ENCODE measurements at regions not wholly inside any gene's neighbourhood (a gene's known extent, or its start where the extent isn't known, plus 50 kb on each side); places are given as distances from the start of the nearest gene placed in this dataset.

- Mint-ChIP-seq H3K9me3 (ENCODE audit: unreplicated experiment) (no peaks in the 10 kb centered on the region), H3K27ac (ENCODE audit: unreplicated experiment) (no peak overlapping the region), H3K4me1 (ENCODE audit: low read depth, unreplicated experiment) (no peaks in the 10 kb centered on the region), H3K4me3 (ENCODE audit: unreplicated experiment) (no peak overlapping the region), H3K27me3 (ENCODE audit: insufficient read depth, unreplicated experiment) (peaks cover 9% of the 10 kb centered on the region), H3K36me3 (ENCODE audit: insufficient read depth, unreplicated experiment) (no peaks in the 10 kb centered on the region)
- POLR2A ChIA-PET, result no interaction called here
- TF ChIP-seq, protein P1, sequence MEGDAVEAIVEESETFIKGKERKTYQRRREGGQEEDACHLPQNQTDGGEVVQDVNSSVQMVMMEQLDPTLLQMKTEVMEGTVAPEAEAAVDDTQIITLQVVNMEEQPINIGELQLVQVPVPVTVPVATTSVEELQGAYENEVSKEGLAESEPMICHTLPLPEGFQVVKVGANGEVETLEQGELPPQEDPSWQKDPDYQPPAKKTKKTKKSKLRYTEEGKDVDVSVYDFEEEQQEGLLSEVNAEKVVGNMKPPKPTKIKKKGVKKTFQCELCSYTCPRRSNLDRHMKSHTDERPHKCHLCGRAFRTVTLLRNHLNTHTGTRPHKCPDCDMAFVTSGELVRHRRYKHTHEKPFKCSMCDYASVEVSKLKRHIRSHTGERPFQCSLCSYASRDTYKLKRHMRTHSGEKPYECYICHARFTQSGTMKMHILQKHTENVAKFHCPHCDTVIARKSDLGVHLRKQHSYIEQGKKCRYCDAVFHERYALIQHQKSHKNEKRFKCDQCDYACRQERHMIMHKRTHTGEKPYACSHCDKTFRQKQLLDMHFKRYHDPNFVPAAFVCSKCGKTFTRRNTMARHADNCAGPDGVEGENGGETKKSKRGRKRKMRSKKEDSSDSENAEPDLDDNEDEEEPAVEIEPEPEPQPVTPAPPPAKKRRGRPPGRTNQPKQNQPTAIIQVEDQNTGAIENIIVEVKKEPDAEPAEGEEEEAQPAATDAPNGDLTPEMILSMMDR (IDR thresholded peaks at IDR 0.05; ENCODE audit: insufficient read depth in 1 of 2, low read depth in 1 of 2, low read length in 1 of 2, severe bottlenecking in 1 of 2, unreplicated experiment in 1 of 2), result no peak
- Histone ChIP-seq H3K27me3 (replicated peaks; ENCODE audit: control insufficient read depth, insufficient read depth, low read length) (no peaks in the 10 kb centered on the region), H3K36me3 (ENCODE audit: control insufficient read depth, insufficient read depth, low read length) (no peaks in the 10 kb centered on the region), H3K9me3 (no peaks in the 10 kb centered on the region), H3K4me1 (no peaks in the 10 kb centered on the region), H3K4me3 (ENCODE audit: low read depth, low read length) (no peak overlapping the region)
- DNase-seq, result no peak
- no TSS peak for BruUV-seq (replicated peaks)
- CTCF ChIA-PET, result no interaction called here
- intact Hi-C loops (cut with micrococcal nuclease; ENCODE audit: unreplicated experiment), result no loop called here
These were observed 241.5 kb downstream of the DCDC2C start for GRCh38 chr2:3944841-3945240.

DNA sequence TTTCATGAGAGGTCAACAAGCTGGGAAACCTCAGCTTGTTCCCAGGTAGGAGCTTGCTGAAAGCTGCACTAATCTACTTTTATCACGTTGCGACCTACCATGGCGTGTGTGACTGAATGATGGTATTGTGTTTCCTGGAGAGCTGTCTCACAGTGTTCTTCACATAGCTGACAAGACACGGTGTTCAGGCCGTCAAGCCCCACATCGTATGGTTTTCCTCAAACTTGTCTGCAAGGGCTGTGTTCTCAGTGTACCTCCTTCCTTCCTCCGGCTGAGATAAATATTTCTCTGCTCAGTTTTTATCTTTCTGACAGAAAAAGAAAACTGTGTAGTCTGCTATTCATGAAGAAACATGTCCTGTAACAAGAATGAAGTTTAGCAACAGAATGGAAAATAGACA, 244.8 kb downstream of the DCDC2C start:
- H3K9me3 Mint-ChIP-seq (ENCODE audit: unreplicated experiment), result no peaks in the 10 kb centered on the region
- H3K9me3 ChIP-seq, result no peaks in the 10 kb centered on the region
- no peak overlapping the region for H3K4me3 ChIP-seq (ENCODE audit: low read depth, low read length)
- no peaks in the 10 kb centered on the region for H3K4me1 ChIP-seq
- no peaks in the 10 kb centered on the region for H3K36me3 Mint-ChIP-seq (ENCODE audit: insufficient read depth, unreplicated experiment)
- TF ChIP-seq, protein P1 (IDR thresholded peaks at IDR 0.05; ENCODE audit: insufficient read depth in 1 of 2, low read depth in 1 of 2, low read length in 1 of 2, severe bottlenecking in 1 of 2, unreplicated experiment in 1 of 2), result no peak
- POLR2A ChIA-PET, result no interaction called here
- peaks cover 9% of the 10 kb centered on the region for H3K27me3 Mint-ChIP-seq (ENCODE audit: insufficient read depth, unreplicated experiment)
- H3K27ac Mint-ChIP-seq (ENCODE audit: unreplicated experiment), result no peak overlapping the region
- CTCF ChIA-PET, result interaction anchor here (0.6 kb wide), 1 partner anchor 291 kb away, joined by 7 read pairs; no protein-coding TSS in a partner anchor
- intact Hi-C loops (cut with micrococcal nuclease; ENCODE audit: unreplicated experiment), result no loop called here
- no TSS peak for BruUV-seq (replicated peaks)
- no peaks in the 10 kb centered on the region for H3K27me3 ChIP-seq (replicated peaks; ENCODE audit: control insufficient read depth, insufficient read depth, low read length)
- no peak overlapping the region for H3K4me3 Mint-ChIP-seq (ENCODE audit: unreplicated experiment)
- H3K4me1 Mint-ChIP-seq (ENCODE audit: low read depth, unreplicated experiment), result no peaks in the 10 kb centered on the region
- H3K36me3 ChIP-seq (ENCODE audit: control insufficient read depth, insufficient read depth, low read length), result no peaks in the 10 kb centered on the region
- DNase-seq, result no peak

GRCh38 chr2:3951131-3951954, 248.0 kb downstream of the DCDC2C start:
- Mint-ChIP-seq H3K9me3 (ENCODE audit: unreplicated experiment) (no peaks in the 10 kb centered on the region), H3K27me3 (ENCODE audit: insufficient read depth, unreplicated experiment) (peaks cover 9% of the 10 kb centered on the region), H3K4me1 (ENCODE audit: low read depth, unreplicated experiment) (no peaks in the 10 kb centered on the region), H3K4me3 (ENCODE audit: unreplicated experiment) (no peak overlapping the region), H3K36me3 (ENCODE audit: insufficient read depth, unreplicated experiment) (no peaks in the 10 kb centered on the region), H3K27ac (ENCODE audit: unreplicated experiment) (no peak overlapping the region)
- no peaks in the 10 kb centered on the region for H3K9me3 ChIP-seq
- ChIA-PET CTCF (no interaction called here), POLR2A (no interaction called here)
- no TSS peak for BruUV-seq (replicated peaks)
- H3K4me3 ChIP-seq (ENCODE audit: low read depth, low read length), result no peak overlapping the region
- no peaks in the 10 kb centered on the region for H3K4me1 ChIP-seq
- no peaks in the 10 kb centered on the region for H3K27me3 ChIP-seq (replicated peaks; ENCODE audit: control insufficient read depth, insufficient read depth, low read length)
- intact Hi-C loops (cut with micrococcal nuclease; ENCODE audit: unreplicated experiment), result loop anchor here (10.0 kb wide), 2 partner anchors 227 to 323 kb away; no protein-coding TSS in a partner anchor
- TF ChIP-seq, protein P1 (IDR thresholded peaks at IDR 0.05; ENCODE audit: insufficient read depth in 1 of 2, low read depth in 1 of 2, low read length in 1 of 2, severe bottlenecking in 1 of 2, unreplicated experiment in 1 of 2), result no peak
- no peak for DNase-seq
- no peaks in the 10 kb centered on the region for H3K36me3 ChIP-seq (ENCODE audit: control insufficient read depth, insufficient read depth, low read length)

Measured in Caco-2 (cell line).